Keratinocyte (primary cell): ENCODE measurements at regions not wholly inside any gene's neighbourhood (a gene's known extent, or its start where the extent isn't known, plus 50 kb on each side); places are given as distances from the start of the nearest gene placed in this dataset.

ENCODE experiments used
- DNase-seq: peaks from one replicate; pipeline ENCODE4 v3.0.0-alpha.2; 2011; ENCODE audit warnings: low read depth, missing footprints, low spot score
- FAIRE-seq: peaks from 2 replicates; lab custom pipeline; 2011; peaks lifted over from hg19 to GRCh38; lab: Jason Lieb, UNC
- H2AFZ ChIP-seq: 2 replicates; pipeline ENCODE4 v1.6.0; 2012; ENCODE audit warnings: low read length, control low read depth, inconsistent platforms; ENCODE audit not compliant: control insufficient read depth
- H3K27ac ChIP-seq: 2 replicates; pipeline ENCODE4 v1.5.1; 2011; ENCODE audit warnings: low read length; ENCODE audit not compliant: control insufficient read depth, insufficient read depth
- H3K27me3 ChIP-seq: 3 replicates; pipeline ENCODE4 v1.6.0; 2011; ENCODE audit warnings: low read length; ENCODE audit not compliant: control insufficient read depth, insufficient read depth; ENCODE audit errors: extremely low read depth
- H3K36me3 ChIP-seq, 2 experiments: 2 replicates in 1 of 2; 3 replicates in 1 of 2; pipeline ENCODE4 v1.5.1; 2011; ENCODE audit warnings: low read length in 2 of 2, mild to moderate bottlenecking in 1 of 2; ENCODE audit not compliant: control insufficient read depth in 2 of 2, insufficient read depth in 2 of 2; ENCODE audit errors: extremely low read depth in 1 of 2
- H3K4me1 ChIP-seq: 3 replicates; pipeline ENCODE4 v1.5.1; 2011; ENCODE audit warnings: low read length; ENCODE audit not compliant: control insufficient read depth, insufficient read depth; ENCODE audit errors: extremely low read depth
- H3K4me2 ChIP-seq: 3 replicates; pipeline ENCODE4 v1.6.0; 2011; ENCODE audit warnings: low read depth, low read length; ENCODE audit not compliant: control insufficient read depth, insufficient read depth; ENCODE audit errors: extremely low read depth
- H3K4me3 ChIP-seq, 3 experiments: fragments of 200-600 bp in 1 of 3; sonication (generic) in 1 of 3; 2 replicates in 2 of 3; 3 replicates in 1 of 3; pipeline ENCODE4 v1.5.1; 2011 to 2016; ENCODE audit warnings: low read length in 3 of 3, mild to moderate bottlenecking in 3 of 3, control low read depth in 2 of 3, inconsistent platforms in 1 of 3, low read depth in 1 of 3, mixed read lengths in 1 of 3, mixed run types in 1 of 3, moderate library complexity in 1 of 3; ENCODE audit not compliant: control insufficient read depth in 2 of 3, insufficient read depth in 2 of 3; ENCODE audit errors: extremely low read depth in 1 of 3
- H3K79me2 ChIP-seq: 2 replicates; pipeline ENCODE4 v1.6.0; 2012; ENCODE audit warnings: low read length; ENCODE audit not compliant: control insufficient read depth, insufficient read depth
- H3K9ac ChIP-seq: 3 replicates; pipeline ENCODE4 v1.6.0; 2011; ENCODE audit warnings: low read length; ENCODE audit not compliant: control insufficient read depth, insufficient read depth; ENCODE audit errors: extremely low read depth
- H3K9me1 ChIP-seq: 3 replicates; pipeline ENCODE4 v1.6.0; 2011; ENCODE audit warnings: low read length; ENCODE audit not compliant: control insufficient read depth, insufficient read depth; ENCODE audit errors: extremely low read depth
- H3K9me3 ChIP-seq: 2 replicates; pipeline ENCODE4 v1.5.1; 2012; ENCODE audit warnings: low read depth, low read length; ENCODE audit not compliant: control insufficient read depth
- H4K20me1 ChIP-seq: 3 replicates; pipeline ENCODE4 v1.6.0; 2011; ENCODE audit warnings: low read length; ENCODE audit not compliant: control insufficient read depth, insufficient read depth; ENCODE audit errors: extremely low read depth
- EZH2 ChIP-seq: IDR thresholded peaks from one replicate; pipeline ENCODE4 v1.6.1; 2012; ENCODE audit warnings: inconsistent platforms, mild to moderate bottlenecking, low read length, moderate library complexity
- dilution Hi-C: fragments of 300-500 bp; cut with MboI; formaldehyde crosslinking; loops from one replicate; pipeline ENCODE4 v1.7.0; 2020; ENCODE audit warnings: low sequenced_read_pairs; ENCODE audit not compliant: extremely low pct_ligation_motif_present
- TF ChIP-seq, protein P1 (sequence below), 3 experiments: IDR thresholded peaks in 1 of 3; conservative IDR thresholded peaks in 1 of 3; optimal IDR thresholded peaks in 1 of 3; 2 replicates in 2 of 3; 3 replicates in 1 of 3; pipeline versions ENCODE3 to v1.5.1; 2011; ENCODE audit warnings: low read length in 3 of 3, mild to moderate bottlenecking in 3 of 3, moderate library complexity in 2 of 3, control low read depth in 1 of 3, inconsistent platforms in 1 of 3; ENCODE audit not compliant: insufficient read depth in 2 of 3; ENCODE audit errors: extremely low read depth in 1 of 3

DNA sequence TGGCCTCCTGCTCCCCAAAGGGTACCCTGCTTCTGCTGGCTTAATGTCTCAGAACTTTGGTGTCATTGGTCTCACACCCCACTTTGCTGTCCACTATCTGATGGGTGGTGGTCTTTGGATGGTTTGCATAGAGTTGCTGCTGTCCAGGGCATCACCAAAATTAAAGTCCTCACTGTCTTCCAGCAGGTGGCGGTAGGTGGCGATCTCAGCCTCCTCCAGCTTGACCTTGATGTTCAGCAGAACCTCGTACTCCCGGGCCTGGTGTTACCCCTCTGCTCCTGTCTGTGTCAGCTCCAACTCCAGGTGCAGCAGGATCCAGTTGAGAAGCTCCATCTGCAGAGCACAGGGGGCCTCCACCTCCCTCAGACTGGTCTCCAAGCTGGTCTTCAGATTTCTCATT is 1169.5 kb upstream of the PABPC4L start:
- H3K4me3 ChIP-seq: no peak overlapping the region
- FAIRE-seq: no peak
- peaks cover 2% of the 10 kb centered on the region for H3K9me3 ChIP-seq
- dilution Hi-C loops: no loop called here
- H3K9me1 ChIP-seq: no peaks in the 10 kb centered on the region
- H3K36me3 ChIP-seq: no peaks in the 10 kb centered on the region
- no peak for DNase-seq
- no peaks in the 10 kb centered on the region for H3K4me1 ChIP-seq
- H3K27ac ChIP-seq: no peak overlapping the region
- no peak overlapping the region for H3K4me2 ChIP-seq
- no peaks in the 10 kb centered on the region for H3K27me3 ChIP-seq
- H4K20me1 ChIP-seq: no peaks in the 10 kb centered on the region
- H3K9ac ChIP-seq: no peak overlapping the region
- no peak overlapping the region for H2AFZ ChIP-seq
- H3K79me2 ChIP-seq: no peaks in the 10 kb centered on the region
- TF ChIP-seq, protein P1, sequence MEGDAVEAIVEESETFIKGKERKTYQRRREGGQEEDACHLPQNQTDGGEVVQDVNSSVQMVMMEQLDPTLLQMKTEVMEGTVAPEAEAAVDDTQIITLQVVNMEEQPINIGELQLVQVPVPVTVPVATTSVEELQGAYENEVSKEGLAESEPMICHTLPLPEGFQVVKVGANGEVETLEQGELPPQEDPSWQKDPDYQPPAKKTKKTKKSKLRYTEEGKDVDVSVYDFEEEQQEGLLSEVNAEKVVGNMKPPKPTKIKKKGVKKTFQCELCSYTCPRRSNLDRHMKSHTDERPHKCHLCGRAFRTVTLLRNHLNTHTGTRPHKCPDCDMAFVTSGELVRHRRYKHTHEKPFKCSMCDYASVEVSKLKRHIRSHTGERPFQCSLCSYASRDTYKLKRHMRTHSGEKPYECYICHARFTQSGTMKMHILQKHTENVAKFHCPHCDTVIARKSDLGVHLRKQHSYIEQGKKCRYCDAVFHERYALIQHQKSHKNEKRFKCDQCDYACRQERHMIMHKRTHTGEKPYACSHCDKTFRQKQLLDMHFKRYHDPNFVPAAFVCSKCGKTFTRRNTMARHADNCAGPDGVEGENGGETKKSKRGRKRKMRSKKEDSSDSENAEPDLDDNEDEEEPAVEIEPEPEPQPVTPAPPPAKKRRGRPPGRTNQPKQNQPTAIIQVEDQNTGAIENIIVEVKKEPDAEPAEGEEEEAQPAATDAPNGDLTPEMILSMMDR (optimal IDR thresholded peaks at IDR 0.05 in 1 of 3, IDR thresholded peaks at IDR 0.05 in 1 of 3, conservative IDR thresholded peaks at IDR 0.05 in 1 of 3; ENCODE audit: extremely low read depth in 1 of 3, insufficient read depth in 2 of 3, low read length in 3 of 3): no peak
- no peak for TF ChIP-seq EZH2

DNA sequence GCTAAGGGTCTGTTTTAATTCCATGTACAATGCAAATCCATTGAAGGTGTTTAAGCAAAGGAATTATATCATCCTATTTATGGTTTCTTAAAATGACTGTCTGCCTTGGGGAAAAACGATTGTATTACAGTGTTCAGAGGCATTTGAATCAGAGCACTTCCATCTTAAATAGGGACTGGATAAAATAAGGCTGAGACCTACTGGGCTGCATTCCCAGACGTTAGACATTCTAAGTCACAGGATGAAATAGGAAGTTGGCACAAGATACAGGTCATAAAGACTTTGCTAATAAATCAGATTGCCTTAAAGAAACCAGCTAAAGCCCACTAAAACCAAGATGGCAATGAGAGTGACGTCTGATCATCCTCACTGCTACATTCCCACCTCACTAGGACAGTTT is 1167.2 kb upstream of the PABPC4L start:
- DNase-seq: no peak
- H3K4me1 ChIP-seq: no peaks in the 10 kb centered on the region
- H4K20me1 ChIP-seq: no peaks in the 10 kb centered on the region
- no peak overlapping the region for H2AFZ ChIP-seq
- H3K9me3 ChIP-seq: peaks cover 2% of the 10 kb centered on the region
- H3K36me3 ChIP-seq: no peaks in the 10 kb centered on the region
- no peak overlapping the region for H3K4me2 ChIP-seq
- H3K9ac ChIP-seq: no peak overlapping the region
- H3K79me2 ChIP-seq: no peaks in the 10 kb centered on the region
- H3K27ac ChIP-seq: no peak overlapping the region
- no peaks in the 10 kb centered on the region for H3K9me1 ChIP-seq
- no peak for FAIRE-seq
- no peak overlapping the region for H3K4me3 ChIP-seq
- dilution Hi-C loops: no loop called here
- no peaks in the 10 kb centered on the region for H3K27me3 ChIP-seq
- no peak for TF ChIP-seq EZH2
- TF ChIP-seq, protein P1 (optimal IDR thresholded peaks at IDR 0.05 in 1 of 3, IDR thresholded peaks at IDR 0.05 in 1 of 3, conservative IDR thresholded peaks at IDR 0.05 in 1 of 3; ENCODE audit: extremely low read depth in 1 of 3, insufficient read depth in 2 of 3, low read length in 3 of 3): no peak
